Psoas muscle (tissue), 7 donors: ENCODE measurements at regions not wholly inside any gene's neighbourhood (a gene's known extent, or its start where the extent isn't known, plus 50 kb on each side); places are given as distances from the start of the nearest gene placed in this dataset.

Source experiments
- ATAC-seq, 4 donors: fragments of 200-7000 bp; cut with Tn5 transposase; one replicate each; pipeline ENCODE4 v1.9.1; 2020; ENCODE audit warnings: moderate library complexity in 3 of 4, mild to moderate bottlenecking in 2 of 4
- DNase-seq, 2 donors: peaks; one replicate each; pipeline ENCODE4 v3.0.0-alpha.2; 2020
- H3K27ac ChIP-seq: fragments of 200-600 bp; one replicate; pipeline ENCODE4 v1.8.0; 2022
- H3K27me3 ChIP-seq, 3 donors: fragments of 200-600 bp in 1 of 3; one replicate each; pipeline versions ENCODE4 v1.6.1 to v1.8.0; 2013 to 2022; ENCODE audit warnings: low read length in 2 of 3, mild to moderate bottlenecking in 2 of 3, moderate library complexity in 1 of 3; ENCODE audit not compliant: insufficient read depth in 3 of 3
- H3K36me3 ChIP-seq, 2 donors: fragments of 200-600 bp in 1 of 2; one replicate each; pipeline versions ENCODE4 v1.6.1 to v1.8.0; 2013 to 2022; ENCODE audit warnings: low read depth in 1 of 2, mild to moderate bottlenecking in 1 of 2, moderate library complexity in 1 of 2; ENCODE audit not compliant: insufficient read depth in 1 of 2
- H3K4me1 ChIP-seq: fragments of 200-600 bp; one replicate; pipeline ENCODE4 v1.8.0; 2022
- H3K4me3 ChIP-seq: fragments of 200-600 bp; one replicate; pipeline ENCODE4 v1.8.0; 2022; ENCODE audit warnings: mild to moderate bottlenecking
- H3K9me3 ChIP-seq: fragments of 200-600 bp; one replicate; pipeline ENCODE4 v1.8.0; 2022
- WGBS, 3 donors: extraction: QIAGEN DNeasy Blood & Tissue Kit; methylation state at CpG; one replicate each; pipeline versions ENCODE4 v1.1.6 to v1.1.7; 2013; 5-methylcytosine and 5-hydroxymethylcytosine counted together
- intact Hi-C, 2 donors: fragments of 100-400 bp; cut with DNase I; formaldehyde crosslinking; loops; one replicate each; pipeline versions ENCODE4 v1.11.0 to v1.14.2; 2022
- TF ChIP-seq, protein P1 (sequence below): fragments of 200-600 bp; IDR thresholded peaks from one replicate; pipeline ENCODE4 v1.8.0; 2022; ENCODE audit warnings: antibody characterized with exemption
- donor health status: healthy with polysubstance abuse.
- donor health status: DM: no; HTN: no; CAD: no; lungs with moderate emphysema.
- donor health status: Bipolar disorder and iron deficiency.
- donor health status: healthy.
- donor health status: DM: yes; HTN: yes; CAD: no.
- donor health status: DM: no; HTN: no; CAD: no.
- donor health status: DM: yes; HTN: yes; CAD: no.

DNA sequence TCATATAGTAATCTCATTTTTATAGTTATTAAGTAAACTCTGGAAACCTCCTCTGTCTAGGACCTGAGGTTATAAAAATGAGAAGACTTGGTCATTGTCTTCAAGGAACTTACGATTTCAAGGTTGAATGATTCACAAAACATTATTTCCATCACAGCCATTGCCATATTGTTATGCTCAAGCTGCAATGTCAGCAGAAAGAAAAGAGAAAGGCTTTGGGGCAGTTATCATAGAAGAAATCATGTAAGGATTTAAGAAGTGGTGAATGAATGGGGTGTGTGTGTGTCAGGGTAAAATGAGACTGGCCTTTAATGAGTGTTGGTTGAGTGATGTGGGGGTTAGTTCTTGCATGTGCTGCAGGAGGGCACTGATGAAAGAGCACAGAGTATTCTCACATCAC is 346.8 kb downstream of the SQOR start:
- H3K27ac ChIP-seq: no peak overlapping the region
- H3K36me3 ChIP-seq: no peaks in the 10 kb centered on the region
- ATAC-seq: no peak
- WGBS, 3 donors: 42 to 77% (median 76%) methylated on average over 1 of the region's 1 CpG
- intact Hi-C loops: no loop called here
- peaks cover 0 to 2% (median 0%) of the 10 kb centered on the region in 3 donors for H3K27me3 ChIP-seq
- H3K4me3 ChIP-seq: no peak overlapping the region
- TF ChIP-seq, protein P1, sequence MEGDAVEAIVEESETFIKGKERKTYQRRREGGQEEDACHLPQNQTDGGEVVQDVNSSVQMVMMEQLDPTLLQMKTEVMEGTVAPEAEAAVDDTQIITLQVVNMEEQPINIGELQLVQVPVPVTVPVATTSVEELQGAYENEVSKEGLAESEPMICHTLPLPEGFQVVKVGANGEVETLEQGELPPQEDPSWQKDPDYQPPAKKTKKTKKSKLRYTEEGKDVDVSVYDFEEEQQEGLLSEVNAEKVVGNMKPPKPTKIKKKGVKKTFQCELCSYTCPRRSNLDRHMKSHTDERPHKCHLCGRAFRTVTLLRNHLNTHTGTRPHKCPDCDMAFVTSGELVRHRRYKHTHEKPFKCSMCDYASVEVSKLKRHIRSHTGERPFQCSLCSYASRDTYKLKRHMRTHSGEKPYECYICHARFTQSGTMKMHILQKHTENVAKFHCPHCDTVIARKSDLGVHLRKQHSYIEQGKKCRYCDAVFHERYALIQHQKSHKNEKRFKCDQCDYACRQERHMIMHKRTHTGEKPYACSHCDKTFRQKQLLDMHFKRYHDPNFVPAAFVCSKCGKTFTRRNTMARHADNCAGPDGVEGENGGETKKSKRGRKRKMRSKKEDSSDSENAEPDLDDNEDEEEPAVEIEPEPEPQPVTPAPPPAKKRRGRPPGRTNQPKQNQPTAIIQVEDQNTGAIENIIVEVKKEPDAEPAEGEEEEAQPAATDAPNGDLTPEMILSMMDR: no peak
- peaks cover 14% of the 10 kb centered on the region for H3K9me3 ChIP-seq
- no peaks in the 10 kb centered on the region for H3K4me1 ChIP-seq
- no peak for DNase-seq

- ATAC-seq: no peak
- Histone ChIP-seq H3K36me3 (no peaks in the 10 kb centered on the region), H3K4me3 (no peak overlapping the region), H3K9me3 (peaks cover 2% of the 10 kb centered on the region), H3K4me1 (no peaks in the 10 kb centered on the region), H3K27ac (no peak overlapping the region), H3K27me3 (peaks cover 0 to 2% (median 0%) of the 10 kb centered on the region in 3 donors)
- WGBS, 3 donors: 56 to 64% (median 62%) methylated on average over 3 of the region's 3 CpGs
- intact Hi-C loops: no loop called here
- no peak for DNase-seq
- TF ChIP-seq, protein P1: no peak
Observed at GRCh38 chr15:45991863-45992262, 357.0 kb downstream of the SQOR start.

DNA sequence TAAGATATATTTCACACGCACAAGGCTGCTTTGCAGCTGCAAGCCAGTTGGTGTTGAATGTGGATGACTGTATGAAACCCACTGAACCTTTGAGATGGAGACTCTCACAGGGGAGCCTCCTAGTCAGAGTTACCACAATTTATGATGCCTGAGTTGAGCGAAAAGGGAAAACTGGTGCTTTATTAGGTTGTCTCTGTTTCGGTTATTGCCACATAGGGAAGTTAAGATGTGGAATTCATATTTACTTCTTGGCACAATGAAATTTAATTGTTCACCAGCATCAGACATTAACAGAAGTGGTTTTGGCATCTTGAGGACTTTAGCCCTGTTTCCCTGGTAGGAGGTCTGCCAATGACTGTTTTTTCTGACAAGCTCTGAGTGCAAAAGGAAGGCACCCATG is 358.2 kb downstream of the SQOR start:
- no peak overlapping the region for H3K4me3 ChIP-seq
- H3K4me1 ChIP-seq: no peaks in the 10 kb centered on the region
- no peak overlapping the region for H3K27ac ChIP-seq
- no peaks in the 10 kb centered on the region for H3K36me3 ChIP-seq
- H3K9me3 ChIP-seq: no peaks in the 10 kb centered on the region
- no peak for DNase-seq
- intact Hi-C loops: no loop called here
- TF ChIP-seq, protein P1: no peak
- H3K27me3 ChIP-seq: peaks cover 0 to 2% (median 0%) of the 10 kb centered on the region in 3 donors
- WGBS, 3 donors: 71 to 77% (median 72%) methylated on average over 3 of the region's 3 CpGs
- no peak for ATAC-seq

GRCh38 chr15:45993508-45993907 is 358.7 kb downstream of the SQOR start:
- no peak for ATAC-seq
- Histone ChIP-seq H3K27me3 (peaks cover 0 to 2% (median 0%) of the 10 kb centered on the region in 3 donors), H3K4me1 (no peaks in the 10 kb centered on the region), H3K36me3 (no peaks in the 10 kb centered on the region), H3K4me3 (no peak overlapping the region), H3K27ac (no peak overlapping the region), H3K9me3 (no peaks in the 10 kb centered on the region)
- TF ChIP-seq, protein P1: no peak
- intact Hi-C loops: no loop called here
- DNase-seq: no peak

DNA sequence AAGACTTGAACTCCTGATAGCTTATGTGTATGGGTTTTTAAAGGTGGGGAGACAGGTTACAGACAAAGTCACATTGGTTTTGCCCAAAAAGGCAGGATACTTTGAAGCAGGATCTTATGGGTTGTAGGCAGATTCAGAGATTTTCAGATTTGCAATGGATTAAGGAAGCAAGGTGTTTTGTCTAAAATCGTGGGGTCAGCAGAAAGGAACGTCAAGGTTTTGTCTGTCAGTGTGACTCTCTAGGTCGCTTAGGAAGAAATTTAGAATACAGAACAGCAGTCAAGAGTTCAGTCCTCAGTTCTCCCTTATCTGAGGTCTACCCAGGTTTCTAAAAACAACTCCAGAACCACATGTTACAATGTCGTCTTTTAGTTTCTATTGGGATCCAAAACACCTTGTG is 361.0 kb downstream of the SQOR start:
- Histone ChIP-seq H3K4me3 (no peak overlapping the region), H3K27ac (no peak overlapping the region), H3K36me3 (no peaks in the 10 kb centered on the region), H3K9me3 (no peaks in the 10 kb centered on the region), H3K27me3 (peaks cover 0 to 2% (median 0%) of the 10 kb centered on the region in 3 donors), H3K4me1 (no peaks in the 10 kb centered on the region)
- 79 to 84% (median 81%) methylated on average over 4 of the region's 4 CpGs for WGBS, 3 donors
- TF ChIP-seq, protein P1: no peak
- intact Hi-C loops: no loop called here
- DNase-seq (no peak), ATAC-seq (no peak)
